ENCODE measurements at regions not wholly inside any gene's neighbourhood (a gene's known extent, or its start where the extent isn't known, plus 50 kb on each side); places are given as distances from the start of the nearest gene placed in this dataset.

GRCh38 chr4:180560896-180561295, 1682.3 kb upstream of the TENM3 start:
- Histone ChIP-seq H3K4me1 (no peaks in the 10 kb centered on the region), H3K27ac (replicated peaks in 1 of 4) (no peak overlapping the region), H3K9me3 (no peaks in the 10 kb centered on the region), H3K27me3 (no peaks in the 10 kb centered on the region), H3K36me3 (no peaks in the 10 kb centered on the region), H3K4me3 (no peak overlapping the region)
- whole genome bisulfite sequencing, result 33% methylated on average over 2 of the region's 2 CpGs
- no peak for TF ChIP-seq CTCF (IDR thresholded peaks at IDR 0.05)
- no peak for TF ChIP-seq POLR2AphosphoS5 (IDR thresholded peaks at IDR 0.05)
- no peak for TF ChIP-seq POLR2A (IDR thresholded peaks at IDR 0.05; ENCODE audit: low read depth)
- TF ChIP-seq EP300 (IDR thresholded peaks at IDR 0.05), result no peak
- intact Hi-C loops (cut with DNase I), result no loop called here
- DNase-seq (ENCODE audit: extremely low spot score), result no peak

GRCh38 chr4:180564026-180564425, 1679.2 kb upstream of the TENM3 start:
- Histone ChIP-seq H3K27ac (replicated peaks in 1 of 4) (no peak overlapping the region), H3K36me3 (no peaks in the 10 kb centered on the region), H3K4me1 (no peaks in the 10 kb centered on the region), H3K27me3 (no peaks in the 10 kb centered on the region), H3K9me3 (no peaks in the 10 kb centered on the region), H3K4me3 (no peak overlapping the region)
- intact Hi-C loops (cut with DNase I), result no loop called here
- TF ChIP-seq POLR2AphosphoS5 (IDR thresholded peaks at IDR 0.05) (no peak), CTCF (IDR thresholded peaks at IDR 0.05) (no peak), EP300 (IDR thresholded peaks at IDR 0.05) (no peak), POLR2A (IDR thresholded peaks at IDR 0.05; ENCODE audit: low read depth) (no peak)
- DNase-seq (ENCODE audit: extremely low spot score), result no peak
- WGBS, result 50% methylated on average over 3 of the region's 3 CpGs

- no peak overlapping the region for H3K4me3 ChIP-seq
- no peaks in the 10 kb centered on the region for H3K36me3 ChIP-seq
- intact Hi-C loops (cut with DNase I), result no loop called here
- no peaks in the 10 kb centered on the region for H3K27me3 ChIP-seq
- no peaks in the 10 kb centered on the region for H3K9me3 ChIP-seq
- WGBS, result 30% methylated on average over 5 of the region's 5 CpGs
- no peak for DNase-seq (ENCODE audit: extremely low spot score)
- no peak overlapping the region for H3K27ac ChIP-seq (replicated peaks in 1 of 4)
- no peaks in the 10 kb centered on the region for H3K4me1 ChIP-seq
- TF ChIP-seq POLR2A (IDR thresholded peaks at IDR 0.05; ENCODE audit: low read depth) (no peak), EP300 (IDR thresholded peaks at IDR 0.05) (no peak), POLR2AphosphoS5 (IDR thresholded peaks at IDR 0.05) (no peak), CTCF (IDR thresholded peaks at IDR 0.05) (no peak)
These were observed 1678.8 kb upstream of the TENM3 start for GRCh38 chr4:180564448-180564847.

GRCh38 chr4:180565856-180566431, 1677.3 kb upstream of the TENM3 start:
- H3K27me3 ChIP-seq, result no peaks in the 10 kb centered on the region
- intact Hi-C loops (cut with DNase I), result no loop called here
- no peaks in the 10 kb centered on the region for H3K4me1 ChIP-seq
- no peaks in the 10 kb centered on the region for H3K9me3 ChIP-seq
- DNase-seq (ENCODE audit: extremely low spot score), result no peak
- no peaks in the 10 kb centered on the region for H3K36me3 ChIP-seq
- WGBS, result 46% methylated on average over 2 of the region's 2 CpGs
- no peak overlapping the region for H3K27ac ChIP-seq (replicated peaks in 1 of 4)
- no peak overlapping the region for H3K4me3 ChIP-seq
- TF ChIP-seq POLR2A (IDR thresholded peaks at IDR 0.05; ENCODE audit: low read depth) (no peak), EP300 (IDR thresholded peaks at IDR 0.05) (no peak), CTCF (IDR thresholded peaks at IDR 0.05) (no peak), POLR2AphosphoS5 (IDR thresholded peaks at IDR 0.05) (no peak)

GRCh38 chr4:180566492-180566891, 1676.7 kb upstream of the TENM3 start:
- 48% methylated on average over 2 of the region's 2 CpGs for WGBS
- no peak for DNase-seq (ENCODE audit: extremely low spot score)
- intact Hi-C loops (cut with DNase I), result no loop called here
- no peaks in the 10 kb centered on the region for H3K9me3 ChIP-seq
- H3K27ac ChIP-seq (replicated peaks in 1 of 4), result no peak overlapping the region
- no peaks in the 10 kb centered on the region for H3K4me1 ChIP-seq
- TF ChIP-seq CTCF (IDR thresholded peaks at IDR 0.05), result no peak
- TF ChIP-seq POLR2A (IDR thresholded peaks at IDR 0.05; ENCODE audit: low read depth), result no peak
- TF ChIP-seq POLR2AphosphoS5 (IDR thresholded peaks at IDR 0.05), result no peak
- no peak for TF ChIP-seq EP300 (IDR thresholded peaks at IDR 0.05)
- no peak overlapping the region for H3K4me3 ChIP-seq
- no peaks in the 10 kb centered on the region for H3K27me3 ChIP-seq
- H3K36me3 ChIP-seq, result no peaks in the 10 kb centered on the region

All from esophagus muscularis mucosa (tissue), 4 donors.